H4 (cell line): ENCODE measurements at regions not wholly inside any gene's neighbourhood (a gene's known extent, or its start where the extent isn't known, plus 50 kb on each side); places are given as distances from the start of the nearest gene placed in this dataset.

Experiments used
- DNase-seq: peaks from one replicate; pipeline ENCODE4 v3.0.0-alpha.2; 2015; ENCODE audit warnings: low spot score

DNA sequence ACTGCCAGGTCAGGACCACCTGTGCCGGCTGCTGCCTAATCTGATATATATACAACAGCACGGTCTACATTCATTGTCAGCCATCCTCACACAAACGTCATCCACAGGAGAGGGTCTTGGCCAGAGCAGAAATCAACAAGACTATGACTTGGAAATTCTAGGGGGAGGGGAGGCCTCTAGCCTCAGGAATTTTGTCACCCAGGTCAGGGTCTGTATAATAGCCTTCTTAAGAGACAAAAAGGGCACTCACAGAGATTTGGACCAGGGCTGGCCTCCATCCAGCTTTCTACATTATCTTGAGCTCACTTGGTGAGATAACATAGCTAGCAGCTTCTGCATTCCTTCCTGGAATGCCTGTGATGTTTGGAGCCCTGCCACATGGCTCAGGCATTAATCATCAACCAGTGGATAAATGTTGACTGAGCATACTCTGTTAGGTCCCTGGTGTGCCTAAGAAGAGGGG, 50.4 kb upstream of the CTIF start:
- DNase-seq = peak; percentile 79

DNA sequence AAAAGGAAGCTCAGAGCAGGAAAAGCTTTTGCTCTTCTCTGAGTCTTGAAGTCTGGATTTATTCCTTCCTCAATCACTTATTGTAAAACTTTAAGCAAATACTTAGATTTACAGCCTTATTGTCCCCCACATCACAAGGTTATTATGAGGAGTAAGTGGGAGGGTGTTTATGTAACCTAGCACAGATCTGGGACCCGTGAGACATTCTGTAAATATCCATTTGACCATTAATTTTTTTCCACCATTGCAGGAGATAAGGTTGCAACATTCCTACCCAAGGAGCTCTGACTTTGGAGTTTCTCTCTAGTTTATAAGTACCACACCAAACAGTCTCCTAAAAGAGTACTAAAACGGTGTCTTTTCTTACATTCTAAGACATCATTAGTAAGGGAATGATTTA, 52.1 kb upstream of the CTIF start:
- DNase-seq = peak; percentile 18

DNA sequence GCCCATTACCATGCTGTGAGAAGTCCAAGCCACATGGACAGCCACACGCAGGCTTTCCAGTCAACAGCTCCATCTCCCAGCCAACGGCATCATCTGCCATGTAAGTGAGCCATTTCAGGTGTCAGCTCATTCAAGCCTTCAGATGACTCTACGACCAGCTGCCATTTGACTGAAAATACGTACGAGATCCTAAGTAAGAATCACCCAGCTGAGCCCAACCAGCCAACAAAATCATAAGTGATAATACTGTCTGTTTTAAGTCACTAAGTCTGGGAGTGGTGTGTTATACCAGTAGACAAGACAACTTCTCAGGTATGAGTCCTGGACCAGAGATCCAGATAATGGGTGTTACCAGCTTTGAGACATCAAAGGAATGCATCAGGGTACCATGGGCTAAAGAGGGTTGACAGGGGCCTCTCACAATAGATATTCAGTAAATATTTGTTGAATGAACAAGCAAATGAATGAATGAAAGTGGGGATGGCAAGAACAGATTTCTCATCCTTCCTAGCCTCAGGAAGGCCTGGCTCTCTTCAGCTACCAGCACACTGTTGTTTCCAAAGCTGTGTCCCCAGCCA, 52.9 kb upstream of the CTIF start:
- no peak for DNase-seq

DNA sequence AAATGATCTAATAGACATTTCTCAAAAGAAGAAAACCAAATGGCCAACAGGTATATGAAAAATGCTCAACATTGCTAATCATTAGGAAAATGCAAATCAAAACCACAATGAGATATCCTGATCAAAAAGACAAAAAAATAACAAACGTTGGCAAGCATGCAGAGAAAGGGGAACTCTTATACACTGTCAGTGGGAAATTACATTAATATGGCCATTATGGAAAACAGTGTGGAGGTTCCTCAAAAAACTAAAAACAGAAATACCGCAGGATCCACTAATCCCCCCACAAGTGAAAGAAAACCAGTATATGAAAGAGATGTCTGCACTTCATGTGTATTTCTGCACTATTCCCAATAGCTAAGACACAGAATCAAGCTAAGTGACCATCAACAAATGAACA, 57.7 kb upstream of the CTIF start:
- DNase-seq = no peak

DNA sequence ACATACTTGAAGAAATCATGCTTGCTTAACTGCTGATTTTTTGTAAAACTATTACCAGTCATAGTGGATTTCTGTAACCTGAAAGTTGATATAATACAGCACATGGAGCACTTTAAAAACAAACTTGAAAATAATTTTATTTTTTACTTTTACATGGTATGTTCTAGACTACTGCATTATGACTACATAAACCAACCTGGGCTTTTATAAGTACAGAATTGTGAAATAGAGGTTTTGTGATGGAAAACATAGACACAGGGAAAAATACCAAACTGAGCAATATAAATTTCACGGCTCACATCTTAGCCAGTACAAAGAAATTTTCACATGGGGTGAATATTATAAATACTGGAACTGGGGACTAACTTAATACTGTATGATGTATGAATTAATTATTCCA, 59.3 kb upstream of the CTIF start:
- DNase-seq = no peak

DNA sequence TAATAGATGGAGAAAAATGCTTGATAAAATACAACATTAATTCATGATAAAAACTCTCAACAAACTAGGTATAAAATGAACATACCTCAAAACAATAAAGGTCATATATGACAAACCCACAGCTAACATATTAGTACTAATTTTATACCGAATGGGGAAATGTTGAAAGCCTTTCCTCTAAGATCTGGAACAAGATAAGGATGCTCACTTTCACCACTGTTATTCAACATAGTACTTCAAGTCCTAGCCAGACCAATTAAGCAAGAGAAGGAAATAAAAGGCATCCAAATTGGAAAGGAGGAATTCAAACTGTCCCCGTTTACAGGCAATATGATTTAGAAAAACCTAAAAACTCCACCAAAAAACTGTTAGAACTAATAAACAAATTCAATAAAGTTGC, 61.5 kb upstream of the CTIF start:
- DNase-seq = no peak

DNA sequence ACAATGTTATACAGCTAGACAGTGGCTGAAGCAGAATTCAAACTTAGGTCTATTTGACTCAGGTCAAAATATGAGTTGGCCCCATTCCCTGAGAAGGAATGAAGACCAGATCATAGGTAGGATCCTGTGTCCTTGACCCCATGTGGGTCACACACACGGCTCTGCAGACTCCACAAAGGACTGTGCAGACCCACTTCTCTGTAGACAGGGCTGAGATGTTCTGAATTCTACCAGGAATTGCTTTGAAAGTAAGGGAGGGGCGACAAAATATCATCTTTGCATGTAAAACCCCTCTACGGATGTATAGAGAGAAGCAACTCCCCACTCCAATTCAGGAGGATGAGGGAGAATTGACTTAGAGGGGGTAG, 62.3 kb upstream of the CTIF start:
- no peak for DNase-seq

DNA sequence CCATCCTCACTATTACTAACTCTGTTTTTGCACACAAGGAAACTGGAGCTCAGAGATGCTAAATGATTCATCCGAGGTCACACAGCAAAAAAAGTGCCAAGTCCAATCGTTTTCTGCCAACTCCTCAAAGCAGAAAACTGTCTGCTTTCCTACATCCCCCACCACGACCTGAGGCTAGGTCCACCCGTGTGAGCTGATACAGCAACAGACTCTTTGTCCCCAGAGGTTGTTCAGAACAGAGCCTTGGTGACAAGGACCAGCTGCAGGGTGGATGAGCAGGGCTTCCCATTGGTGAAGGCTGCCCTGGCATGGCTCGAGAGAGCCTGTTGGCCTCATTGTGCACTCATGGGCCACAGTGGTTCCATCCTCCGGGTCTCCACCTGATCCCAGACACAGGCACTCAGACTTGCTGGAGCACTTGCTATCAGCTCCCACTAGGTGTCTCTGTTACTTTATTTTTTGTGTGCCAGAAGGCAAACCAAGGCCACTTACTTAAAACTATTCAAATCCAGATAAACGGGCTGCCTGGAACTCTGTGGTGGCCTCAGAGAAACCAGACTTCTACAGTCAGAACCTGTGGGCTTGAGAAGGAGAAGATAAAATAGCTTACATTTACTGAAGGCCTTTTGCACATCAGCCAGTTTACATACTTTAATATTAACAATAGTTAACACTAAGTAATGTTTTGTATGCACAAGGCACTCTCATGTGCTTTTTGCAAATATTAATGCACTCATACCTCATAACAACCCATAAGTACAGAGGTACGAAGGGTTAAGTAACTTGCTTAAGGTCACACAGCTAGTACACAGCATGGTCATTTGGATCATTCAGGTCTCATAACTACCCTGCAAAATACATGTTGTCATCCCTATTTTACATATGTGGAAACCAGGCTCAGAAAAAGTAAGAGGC, 62.9 kb upstream of the CTIF start:
- peak; percentile 74 for DNase-seq

DNA sequence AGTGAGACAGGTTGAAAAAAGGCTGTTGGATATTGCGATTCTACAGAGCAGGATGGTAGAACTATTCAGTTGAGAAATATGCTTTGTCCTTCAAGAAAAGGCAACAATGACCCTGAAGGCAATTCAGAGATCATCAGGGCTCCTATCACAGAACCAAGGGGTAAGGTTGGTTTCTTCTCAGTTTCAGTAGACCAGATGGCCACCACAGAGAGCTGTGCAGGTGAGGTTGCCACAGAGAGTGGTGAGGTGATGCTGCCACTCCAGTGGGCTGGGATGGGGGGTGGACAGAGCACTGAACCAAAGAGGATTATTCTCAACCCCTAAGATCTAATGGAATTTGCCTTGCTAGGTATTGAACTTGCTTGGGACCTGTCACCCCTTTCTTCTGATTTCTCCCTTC, 64.6 kb upstream of the ZBTB7C start:
- no peak for DNase-seq

DNA sequence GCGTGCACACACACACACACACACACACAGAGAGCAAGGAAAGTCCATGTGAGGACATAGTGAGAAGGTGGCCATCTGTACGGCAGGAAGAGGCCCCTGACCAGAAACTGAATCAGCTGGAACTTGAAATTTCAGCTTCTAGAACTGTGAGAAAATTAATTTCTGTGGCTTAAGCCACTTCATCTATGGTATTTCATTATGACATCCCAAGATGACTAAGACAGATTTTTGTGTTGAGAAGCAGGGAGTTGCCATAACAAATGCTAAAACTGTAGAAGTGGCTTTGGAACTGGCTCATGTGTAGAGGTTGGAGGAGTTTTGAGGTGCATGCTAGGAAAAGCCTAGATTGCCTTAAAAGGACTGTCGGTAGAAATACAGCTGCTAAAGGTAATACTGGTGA, 63.4 kb upstream of the ZBTB7C start:
- DNase-seq = no peak

DNA sequence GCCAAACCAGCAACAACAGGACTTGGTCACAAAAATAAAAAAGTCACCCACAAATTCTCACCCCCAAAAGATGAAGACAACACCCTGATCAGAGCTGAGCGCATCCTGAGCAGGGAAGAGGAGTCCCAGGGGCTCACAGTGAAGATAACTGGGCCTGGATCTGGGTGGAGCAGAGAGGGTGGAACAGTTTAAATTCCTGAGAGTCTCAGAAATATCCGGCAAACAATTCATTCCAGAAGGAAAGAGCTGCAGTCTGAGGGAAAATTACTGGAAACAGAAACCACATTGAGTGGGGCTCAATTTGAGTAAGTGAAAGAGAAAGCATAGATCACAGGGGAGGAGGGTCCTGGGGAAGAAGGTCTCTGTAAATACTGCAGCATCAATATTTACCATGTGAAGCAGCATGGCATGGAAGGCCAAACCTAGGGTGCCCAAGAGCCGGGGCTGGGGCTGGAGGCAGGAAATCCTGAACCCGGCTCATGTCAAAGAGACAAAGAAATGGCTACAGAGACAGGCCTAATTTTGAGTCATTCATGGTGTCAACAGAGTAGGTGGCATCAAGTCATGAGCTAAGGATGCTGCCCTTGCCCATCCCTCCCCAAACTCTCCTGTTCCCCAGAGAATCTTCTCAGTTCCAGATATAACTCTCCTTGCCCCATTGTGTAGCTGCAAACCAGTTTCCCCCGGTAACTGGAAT, 61.4 kb upstream of the ZBTB7C start:
- no peak for DNase-seq

DNA sequence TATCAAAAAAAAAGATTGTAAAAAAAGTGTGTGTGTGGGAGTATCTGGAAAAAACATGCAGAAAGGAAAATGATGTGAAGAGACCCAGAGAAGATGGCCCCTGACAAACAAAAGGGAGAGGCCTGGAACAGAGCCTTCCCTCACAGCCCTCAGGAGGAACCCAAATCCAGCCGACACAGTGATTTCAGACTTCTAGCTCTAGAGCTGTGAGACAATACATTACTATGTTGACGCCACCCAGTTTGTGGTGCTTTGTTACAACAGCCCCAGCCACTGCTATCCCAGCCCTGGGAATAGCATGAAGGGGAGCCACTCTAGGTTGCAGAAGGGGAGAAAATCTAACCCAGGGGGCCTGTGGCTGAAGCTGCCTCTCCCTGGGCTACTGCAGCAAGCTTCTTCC, 59.0 kb upstream of the ZBTB7C start:
- DNase-seq = no peak

DNA sequence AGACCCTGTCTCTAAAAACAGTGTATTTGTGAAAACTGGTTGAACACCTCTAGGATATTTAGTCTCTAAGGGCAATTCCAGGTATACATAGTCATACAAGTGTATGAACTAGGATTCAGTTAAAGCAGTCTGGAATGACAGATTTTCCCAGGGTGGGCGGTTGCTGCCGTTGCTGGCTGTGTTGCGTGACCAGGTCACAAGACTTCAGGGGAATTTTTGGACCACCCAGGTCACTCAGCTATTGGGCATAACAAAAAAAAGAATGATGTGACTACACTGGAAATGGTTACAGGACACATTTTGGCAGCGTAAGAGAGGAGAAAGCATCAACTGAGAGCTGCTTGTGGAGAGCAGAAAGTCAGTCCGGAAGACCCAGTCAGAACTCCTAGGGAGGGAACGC, 58.0 kb upstream of the ZBTB7C start:
- no peak for DNase-seq

DNA sequence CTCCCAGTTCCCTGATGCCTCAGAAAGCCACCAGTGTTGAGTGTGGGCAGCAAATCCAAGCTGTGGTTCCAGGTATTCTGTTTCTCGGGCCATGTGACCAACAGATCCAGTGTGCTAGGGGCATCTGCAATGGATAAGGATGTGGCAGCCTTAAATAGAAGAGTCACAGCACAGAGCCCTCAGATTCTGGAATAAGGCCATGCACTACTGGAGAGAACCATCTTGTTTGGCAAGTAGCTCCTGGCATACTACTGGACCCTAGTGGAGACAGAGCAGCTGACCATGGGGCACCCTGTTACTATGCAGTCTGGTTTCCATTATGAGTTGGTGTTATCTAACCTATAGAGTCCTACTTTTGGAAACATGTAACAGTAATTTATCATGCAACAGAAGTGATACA, 53.3 kb upstream of the ZBTB7C start:
- DNase-seq = no peak

DNA sequence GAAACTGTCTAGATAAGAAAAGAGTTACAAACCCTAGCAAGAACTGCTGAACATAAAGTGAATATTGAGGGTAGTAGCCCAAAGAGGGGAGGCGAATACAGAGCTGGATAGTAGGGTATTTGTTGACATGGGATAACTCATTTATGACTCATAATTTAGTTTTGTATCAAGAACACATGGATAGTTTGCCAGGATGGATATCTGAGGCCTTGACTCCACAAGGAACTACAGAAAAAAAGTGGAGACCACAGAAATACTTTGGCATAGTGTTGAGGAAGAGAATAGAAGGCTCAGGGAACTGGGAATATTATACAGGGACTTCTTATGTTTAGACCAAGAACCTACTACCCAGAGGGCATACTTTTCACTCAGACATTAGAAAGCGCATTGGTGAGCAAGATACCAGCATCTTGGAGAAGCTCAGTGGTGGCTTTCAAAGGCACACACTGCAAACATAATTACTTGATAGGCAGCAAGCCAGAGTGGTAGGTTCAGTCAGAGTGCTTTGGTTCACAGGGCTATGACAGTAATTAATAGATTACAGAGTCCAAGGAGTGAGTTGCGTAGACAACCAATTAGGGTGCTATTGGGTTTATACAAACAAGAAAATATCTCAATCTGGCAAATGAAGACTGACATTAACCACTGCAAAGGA, 51.9 kb upstream of the ZBTB7C start:
- no peak for DNase-seq

DNA sequence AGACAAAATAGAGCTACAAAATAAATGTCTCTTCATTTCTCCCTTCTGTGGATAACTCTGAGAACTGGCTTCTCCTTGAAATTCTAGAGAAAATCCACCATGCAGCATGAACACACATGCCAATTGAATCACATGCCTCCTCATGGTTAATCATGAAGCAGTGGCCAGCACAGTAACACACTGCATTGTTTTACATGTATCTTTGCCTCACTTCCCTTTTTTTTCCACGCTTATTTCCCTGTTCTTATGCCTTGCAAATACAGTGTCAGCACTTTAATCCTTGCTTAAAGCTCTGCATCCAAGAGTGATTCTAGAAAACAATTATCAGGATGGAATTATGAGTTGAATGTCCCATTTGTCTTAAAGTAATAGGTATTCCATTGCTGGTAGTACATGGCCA, 50.3 kb upstream of the ZBTB7C start:
- no peak for DNase-seq

DNA sequence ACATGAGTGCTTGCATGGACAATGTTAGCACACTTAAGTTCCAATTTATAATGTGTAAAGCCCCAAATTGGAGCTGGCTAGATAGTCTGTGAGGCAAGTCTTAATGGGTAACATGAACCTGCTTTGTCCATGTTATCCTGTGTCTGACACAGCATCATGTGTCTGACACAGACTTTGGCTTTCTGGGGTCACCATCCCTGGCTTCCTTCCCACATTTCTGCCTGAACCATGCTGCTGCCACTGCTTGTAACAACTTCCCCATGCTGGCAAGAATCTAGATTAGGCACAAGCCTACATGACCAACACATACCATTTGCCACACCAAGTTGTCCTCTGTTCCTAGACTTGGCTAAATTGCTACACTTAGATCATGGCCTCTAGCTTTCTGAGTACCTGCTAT, 49.8 kb upstream of the ZBTB7C start:
- no peak for DNase-seq
